ENCODE measurements at regions not wholly inside any gene's neighbourhood (a gene's known extent, or its start where the extent isn't known, plus 50 kb on each side); places are given as distances from the start of the nearest gene placed in this dataset.

- Mint-ChIP-seq H3K27ac (no peak overlapping the region), H3K9me3 (no peaks in the 10 kb centered on the region), H3K27me3 (peaks cover 2% of the 10 kb centered on the region), H3K4me3 (no peak overlapping the region), H3K4me1 (peaks cover 0 to 4% (median 3%) of the 10 kb centered on the region in 3 donors), H3K36me3 (no peaks in the 10 kb centered on the region)
Measured at GRCh38 chr17:72516772-72517399, 396.1 kb downstream of the SOX9 start.

- H3K4me3 Mint-ChIP-seq, result no peak overlapping the region
- no peak overlapping the region for H3K27ac Mint-ChIP-seq
- H3K36me3 Mint-ChIP-seq, result no peaks in the 10 kb centered on the region
- H3K4me1 Mint-ChIP-seq, result peaks cover 0 to 4% (median 3%) of the 10 kb centered on the region in 3 donors
- H3K9me3 Mint-ChIP-seq, result no peaks in the 10 kb centered on the region
- peaks cover 2% of the 10 kb centered on the region for H3K27me3 Mint-ChIP-seq
Measured at GRCh38 chr17:72517413-72518158, 396.8 kb downstream of the SOX9 start.

- no peak overlapping the region for H3K4me3 Mint-ChIP-seq
- peaks cover 0 to 4% (median 3%) of the 10 kb centered on the region in 3 donors for H3K4me1 Mint-ChIP-seq
- H3K27ac Mint-ChIP-seq, result no peak overlapping the region
- H3K27me3 Mint-ChIP-seq, result peaks cover 2% of the 10 kb centered on the region
- H3K36me3 Mint-ChIP-seq, result no peaks in the 10 kb centered on the region
- H3K9me3 Mint-ChIP-seq, result no peaks in the 10 kb centered on the region
Measured at GRCh38 chr17:72518159-72518732, 397.4 kb downstream of the SOX9 start.

- Mint-ChIP-seq H3K4me1 (peaks cover 0 to 4% (median 3%) of the 10 kb centered on the region in 3 donors), H3K27me3 (peaks cover 2% of the 10 kb centered on the region), H3K36me3 (no peaks in the 10 kb centered on the region), H3K4me3 (no peak overlapping the region), H3K9me3 (no peaks in the 10 kb centered on the region), H3K27ac (no peak overlapping the region)
Measured at GRCh38 chr17:72518753-72519597, 398.2 kb downstream of the SOX9 start.

GRCh38 chr17:72519598-72519936 lies 398.7 kb downstream of the SOX9 start:
- Mint-ChIP-seq H3K4me3 (no peak overlapping the region), H3K4me1 (peaks cover 0 to 4% (median 3%) of the 10 kb centered on the region in 3 donors), H3K36me3 (no peaks in the 10 kb centered on the region), H3K9me3 (no peaks in the 10 kb centered on the region), H3K27me3 (peaks cover 2% of the 10 kb centered on the region), H3K27ac (no peak overlapping the region)

GRCh38 chr17:72520665-72521303 lies 400.0 kb downstream of the SOX9 start:
- Mint-ChIP-seq H3K4me3 (no peak overlapping the region), H3K27me3 (peaks cover 2% of the 10 kb centered on the region), H3K4me1 (peaks cover 0 to 3% (median 3%) of the 10 kb centered on the region in 3 donors)

GRCh38 chr17:72523491-72523890 lies 402.7 kb downstream of the SOX9 start:
- Mint-ChIP-seq H3K36me3 (no peaks in the 10 kb centered on the region), H3K4me3 (no peak overlapping the region), H3K27ac (no peak overlapping the region), H3K4me1 (peaks cover 0 to 5% (median 0%) of the 10 kb centered on the region in 3 donors), H3K27me3 (peaks cover 2% of the 10 kb centered on the region), H3K9me3 (peaks cover 0 to 1% (median 0%) of the 10 kb centered on the region in 3 donors)

More at GRCh38 chr17:72520665-72521303, 400.0 kb downstream of the SOX9 start:
- H3K9me3 Mint-ChIP-seq, result peaks cover 0 to 1% (median 0%) of the 10 kb centered on the region in 3 donors
- H3K36me3 Mint-ChIP-seq, result no peaks in the 10 kb centered on the region
- no peak overlapping the region for H3K27ac Mint-ChIP-seq

- Mint-ChIP-seq H3K27me3 (peaks cover 3% of the 10 kb centered on the region), H3K9me3 (peaks cover 0 to 1% (median 0%) of the 10 kb centered on the region in 3 donors), H3K4me1 (peaks cover 0 to 4% (median 0%) of the 10 kb centered on the region in 3 donors), H3K36me3 (no peaks in the 10 kb centered on the region), H3K27ac (no peak overlapping the region), H3K4me3 (no peak overlapping the region)
Measured at GRCh38 chr17:72525225-72526015, 404.6 kb downstream of the SOX9 start.

- Mint-ChIP-seq H3K9me3 (peaks cover 0 to 1% (median under 1%) of the 10 kb centered on the region in 3 donors), H3K27me3 (peaks cover 3% of the 10 kb centered on the region), H3K27ac (no peak overlapping the region), H3K36me3 (no peaks in the 10 kb centered on the region), H3K4me3 (no peak overlapping the region), H3K4me1 (peaks cover 0 to 2% (median 0%) of the 10 kb centered on the region in 3 donors)
Measured at GRCh38 chr17:72526769-72527168, 405.9 kb downstream of the SOX9 start.

- Mint-ChIP-seq H3K9me3 (peaks cover 1 to 3% (median 2%) of the 10 kb centered on the region in 3 donors), H3K36me3 (no peaks in the 10 kb centered on the region), H3K27me3 (peaks cover 4% of the 10 kb centered on the region), H3K4me3 (no peak overlapping the region), H3K27ac (no peak overlapping the region), H3K4me1 (peaks cover 0 to 2% (median 0%) of the 10 kb centered on the region in 3 donors)
Measured at GRCh38 chr17:72527789-72528188, 407.0 kb downstream of the SOX9 start.

GRCh38 chr17:72528683-72529082 lies 407.9 kb downstream of the SOX9 start:
- H3K4me1 Mint-ChIP-seq, result peaks cover 0 to 2% (median 0%) of the 10 kb centered on the region in 3 donors
- peaks cover 4% of the 10 kb centered on the region for H3K27me3 Mint-ChIP-seq
- no peaks in the 10 kb centered on the region for H3K36me3 Mint-ChIP-seq
- H3K27ac Mint-ChIP-seq, result no peak overlapping the region
- H3K9me3 Mint-ChIP-seq, result peaks cover 1 to 3% (median 2%) of the 10 kb centered on the region in 3 donors
- no peak overlapping the region for H3K4me3 Mint-ChIP-seq

- no peak overlapping the region for H3K27ac Mint-ChIP-seq
- peaks cover 4% of the 10 kb centered on the region for H3K27me3 Mint-ChIP-seq
- H3K4me3 Mint-ChIP-seq, result no peak overlapping the region
- peaks cover 1 to 9% (median 2%) of the 10 kb centered on the region in 3 donors for H3K9me3 Mint-ChIP-seq
- no peaks in the 10 kb centered on the region for H3K36me3 Mint-ChIP-seq
- H3K4me1 Mint-ChIP-seq, result peaks cover 0 to 2% (median 0%) of the 10 kb centered on the region in 3 donors
Measured at GRCh38 chr17:72529386-72529785, 408.6 kb downstream of the SOX9 start.

GRCh38 chr17:72530454-72530853 lies 409.6 kb downstream of the SOX9 start:
- H3K36me3 Mint-ChIP-seq, result no peaks in the 10 kb centered on the region
- H3K9me3 Mint-ChIP-seq, result peaks cover 1 to 13% (median 4%) of the 10 kb centered on the region in 3 donors
- H3K4me1 Mint-ChIP-seq, result peaks cover 0 to 5% (median 0%) of the 10 kb centered on the region in 3 donors
- no peak overlapping the region for H3K4me3 Mint-ChIP-seq
- H3K27me3 Mint-ChIP-seq, result peaks cover 4% of the 10 kb centered on the region
- no peak overlapping the region for H3K27ac Mint-ChIP-seq

GRCh38 chr17:72531729-72532128 lies 410.9 kb downstream of the SOX9 start:
- no peak overlapping the region for H3K27ac Mint-ChIP-seq
- no peaks in the 10 kb centered on the region for H3K36me3 Mint-ChIP-seq
- no peak overlapping the region for H3K4me3 Mint-ChIP-seq
- peaks cover 4% of the 10 kb centered on the region for H3K27me3 Mint-ChIP-seq
- peaks cover 0 to 5% (median 0%) of the 10 kb centered on the region in 3 donors for H3K4me1 Mint-ChIP-seq
- peaks cover 1 to 13% (median 4%) of the 10 kb centered on the region in 3 donors for H3K9me3 Mint-ChIP-seq

Measured in IgD-negative memory B cell (primary cell).